T-helper 17 cell (primary cell): ENCODE measurements at regions not wholly inside any gene's neighbourhood (a gene's known extent, or its start where the extent isn't known, plus 50 kb on each side); places are given as distances from the start of the nearest gene placed in this dataset.

Experiments used
- ATAC-seq: fragments of 150-1000 bp; cut with Tn5 transposase; 2 replicates; pipeline ENCODE4 v1.10.0; 2021; ENCODE audit warnings: mild to moderate bottlenecking, moderate library complexity
- DNase-seq, 3 donors: peaks; one replicate each; pipeline versions ENCODE4 v3.0.0 to v3.0.0-alpha.2; 2020 to 2021
- H3K9me3 ChIP-seq: one replicate; pipeline ENCODE4 v1.7.0; 2013; ENCODE audit warnings: low read length, mild to moderate bottlenecking; ENCODE audit not compliant: control insufficient read depth, poor library complexity, severe bottlenecking
- H3K27ac Mint-ChIP-seq: one replicate; pipeline ENCODE4 v1.8.0; 2022; ENCODE audit warnings: mild to moderate bottlenecking, moderate library complexity, mixed read lengths
- H3K27me3 Mint-ChIP-seq: one replicate; pipeline ENCODE4 v1.8.0; 2022; ENCODE audit warnings: mixed read lengths
- H3K36me3 Mint-ChIP-seq: one replicate; pipeline ENCODE4 v1.8.0; 2022; ENCODE audit warnings: low read depth, mixed read lengths
- H3K4me1 Mint-ChIP-seq: one replicate; pipeline ENCODE4 v1.8.0; 2022; ENCODE audit warnings: mild to moderate bottlenecking, mixed read lengths
- H3K4me3 Mint-ChIP-seq: one replicate; pipeline ENCODE4 v1.8.0; 2022; ENCODE audit warnings: mild to moderate bottlenecking, moderate library complexity, mixed read lengths

GRCh38 chr3:182527745-182528144 lies 265.6 kb upstream of the ATP11B start:
- no peaks in the 10 kb centered on the region for H3K9me3 ChIP-seq
- Mint-ChIP-seq H3K27me3 (no peaks in the 10 kb centered on the region), H3K4me1 (no peaks in the 10 kb centered on the region), H3K4me3 (no peak overlapping the region), H3K27ac (no peak overlapping the region), H3K36me3 (no peaks in the 10 kb centered on the region)
- no peak for DNase-seq
- ATAC-seq = no peak

- Mint-ChIP-seq H3K36me3 (no peaks in the 10 kb centered on the region), H3K4me3 (no peak overlapping the region), H3K4me1 (no peaks in the 10 kb centered on the region), H3K27ac (no peak overlapping the region), H3K27me3 (no peaks in the 10 kb centered on the region)
- ATAC-seq = no peak
- no peaks in the 10 kb centered on the region for H3K9me3 ChIP-seq
- DNase-seq = no peak
Measured at GRCh38 chr3:182530316-182530715, 263.0 kb upstream of the ATP11B start.

GRCh38 chr3:182533394-182533793 lies 259.9 kb upstream of the ATP11B start:
- DNase-seq (no peak), ATAC-seq (no peak)
- Mint-ChIP-seq H3K27ac (no peak overlapping the region), H3K36me3 (no peaks in the 10 kb centered on the region), H3K4me3 (no peak overlapping the region), H3K27me3 (no peaks in the 10 kb centered on the region), H3K4me1 (no peaks in the 10 kb centered on the region)
- no peaks in the 10 kb centered on the region for H3K9me3 ChIP-seq

- no peak overlapping the region for H3K4me3 Mint-ChIP-seq
- no peak overlapping the region for H3K27ac Mint-ChIP-seq
- no peaks in the 10 kb centered on the region for H3K4me1 Mint-ChIP-seq
- no peaks in the 10 kb centered on the region for H3K9me3 ChIP-seq
- no peaks in the 10 kb centered on the region for H3K36me3 Mint-ChIP-seq
- DNase-seq (no peak), ATAC-seq (no peak)
- H3K27me3 Mint-ChIP-seq = peaks cover 13% of the 10 kb centered on the region
Measured at GRCh38 chr3:182544542-182544941, 248.8 kb upstream of the ATP11B start.

- H3K4me1 Mint-ChIP-seq = no peaks in the 10 kb centered on the region
- no peak overlapping the region for H3K27ac Mint-ChIP-seq
- no peaks in the 10 kb centered on the region for H3K36me3 Mint-ChIP-seq
- no peaks in the 10 kb centered on the region for H3K9me3 ChIP-seq
- DNase-seq (no peak), ATAC-seq (no peak)
- H3K27me3 Mint-ChIP-seq = peaks cover 14% of the 10 kb centered on the region
- H3K4me3 Mint-ChIP-seq = no peak overlapping the region
Measured at GRCh38 chr3:182562274-182562673, 231.0 kb upstream of the ATP11B start.

GRCh38 chr3:182565916-182566796 lies 227.1 kb upstream of the ATP11B start:
- ATAC-seq = no peak
- peaks cover 21% of the 10 kb centered on the region for H3K27me3 Mint-ChIP-seq
- H3K9me3 ChIP-seq = no peaks in the 10 kb centered on the region
- DNase-seq = no peak
- H3K4me3 Mint-ChIP-seq = no peak overlapping the region
- no peaks in the 10 kb centered on the region for H3K36me3 Mint-ChIP-seq
- no peak overlapping the region for H3K27ac Mint-ChIP-seq
- no peaks in the 10 kb centered on the region for H3K4me1 Mint-ChIP-seq

- Mint-ChIP-seq H3K4me3 (no peak overlapping the region), H3K27ac (no peak overlapping the region), H3K36me3 (no peaks in the 10 kb centered on the region), H3K4me1 (no peaks in the 10 kb centered on the region), H3K27me3 (peaks cover 17% of the 10 kb centered on the region)
- ATAC-seq (no peak), DNase-seq (no peak)
- H3K9me3 ChIP-seq = no peaks in the 10 kb centered on the region
Measured at GRCh38 chr3:182567700-182568099, 225.6 kb upstream of the ATP11B start.

- no peaks in the 10 kb centered on the region for H3K9me3 ChIP-seq
- H3K27me3 Mint-ChIP-seq = peaks cover 13% of the 10 kb centered on the region
- no peak for DNase-seq
- H3K27ac Mint-ChIP-seq = no peak overlapping the region
- no peak overlapping the region for H3K4me3 Mint-ChIP-seq
- H3K4me1 Mint-ChIP-seq = no peaks in the 10 kb centered on the region
- ATAC-seq = no peak
- no peaks in the 10 kb centered on the region for H3K36me3 Mint-ChIP-seq
Measured at GRCh38 chr3:182568261-182568660, 225.0 kb upstream of the ATP11B start.

- Mint-ChIP-seq H3K27ac (no peak overlapping the region), H3K27me3 (peaks cover 13% of the 10 kb centered on the region), H3K36me3 (no peaks in the 10 kb centered on the region), H3K4me1 (no peaks in the 10 kb centered on the region), H3K4me3 (no peak overlapping the region)
- no peaks in the 10 kb centered on the region for H3K9me3 ChIP-seq
- ATAC-seq = no peak
- no peak for DNase-seq
Measured at GRCh38 chr3:182568876-182569275, 224.4 kb upstream of the ATP11B start.

GRCh38 chr3:182570946-182571594 lies 222.2 kb upstream of the ATP11B start:
- no peaks in the 10 kb centered on the region for H3K36me3 Mint-ChIP-seq
- peaks cover 11% of the 10 kb centered on the region for H3K27me3 Mint-ChIP-seq

GRCh38 chr3:182575941-182576340 lies 217.4 kb upstream of the ATP11B start:
- Mint-ChIP-seq H3K27me3 (peaks cover 2% of the 10 kb centered on the region), H3K36me3 (peaks cover 2% of the 10 kb centered on the region), H3K27ac (no peak overlapping the region), H3K4me1 (no peaks in the 10 kb centered on the region), H3K4me3 (no peak overlapping the region)
- no peak for DNase-seq
- no peak for ATAC-seq
- no peaks in the 10 kb centered on the region for H3K9me3 ChIP-seq

More at GRCh38 chr3:182570946-182571594, 222.2 kb upstream of the ATP11B start:
- DNase-seq (no peak), ATAC-seq (no peak)
- Mint-ChIP-seq H3K27ac (no peak overlapping the region), H3K4me3 (no peak overlapping the region), H3K4me1 (no peaks in the 10 kb centered on the region)
- no peaks in the 10 kb centered on the region for H3K9me3 ChIP-seq

GRCh38 chr3:182583545-182583944 lies 209.8 kb upstream of the ATP11B start:
- DNase-seq (no peak), ATAC-seq (no peak)
- no peak overlapping the region for H3K27ac Mint-ChIP-seq
- peaks cover 2% of the 10 kb centered on the region for H3K36me3 Mint-ChIP-seq
- peaks cover 5% of the 10 kb centered on the region for H3K27me3 Mint-ChIP-seq
- H3K4me1 Mint-ChIP-seq = no peaks in the 10 kb centered on the region
- H3K9me3 ChIP-seq = peaks cover 3% of the 10 kb centered on the region
- no peak overlapping the region for H3K4me3 Mint-ChIP-seq

- Mint-ChIP-seq H3K4me1 (no peaks in the 10 kb centered on the region), H3K4me3 (no peak overlapping the region), H3K36me3 (peaks cover 2% of the 10 kb centered on the region), H3K27me3 (peaks cover 5% of the 10 kb centered on the region), H3K27ac (no peak overlapping the region)
- H3K9me3 ChIP-seq = peaks cover 3% of the 10 kb centered on the region
- DNase-seq (no peak), ATAC-seq (no peak)
Measured at GRCh38 chr3:182585532-182586150, 207.7 kb upstream of the ATP11B start.
